Keratinocyte (primary cell): ENCODE measurements at regions not wholly inside any gene's neighbourhood (a gene's known extent, or its start where the extent isn't known, plus 50 kb on each side); places are given as distances from the start of the nearest gene placed in this dataset.
A peak's percentile ranks its signal among the peaks of the same experiment; 100 is the strongest.

Source experiments
- DNase-seq: peaks from one replicate; pipeline ENCODE4 v3.0.0-alpha.2; 2011; ENCODE audit warnings: low read depth, missing footprints, low spot score
- FAIRE-seq: peaks from 2 replicates; lab custom pipeline; 2011; peaks lifted over from hg19 to GRCh38; lab: Jason Lieb, UNC
- H2AFZ ChIP-seq: 2 replicates; pipeline ENCODE4 v1.6.0; 2012; ENCODE audit warnings: low read length, control low read depth, inconsistent platforms; ENCODE audit not compliant: control insufficient read depth
- H3K27ac ChIP-seq: 2 replicates; pipeline ENCODE4 v1.5.1; 2011; ENCODE audit warnings: low read length; ENCODE audit not compliant: control insufficient read depth, insufficient read depth
- H3K27me3 ChIP-seq: 3 replicates; pipeline ENCODE4 v1.6.0; 2011; ENCODE audit warnings: low read length; ENCODE audit not compliant: control insufficient read depth, insufficient read depth; ENCODE audit errors: extremely low read depth
- H3K36me3 ChIP-seq, 2 experiments: 2 replicates in 1 of 2; 3 replicates in 1 of 2; pipeline ENCODE4 v1.5.1; 2011; ENCODE audit warnings: low read length in 2 of 2, mild to moderate bottlenecking in 1 of 2; ENCODE audit not compliant: control insufficient read depth in 2 of 2, insufficient read depth in 2 of 2; ENCODE audit errors: extremely low read depth in 1 of 2
- H3K4me1 ChIP-seq: 3 replicates; pipeline ENCODE4 v1.5.1; 2011; ENCODE audit warnings: low read length; ENCODE audit not compliant: control insufficient read depth, insufficient read depth; ENCODE audit errors: extremely low read depth
- H3K4me2 ChIP-seq: 3 replicates; pipeline ENCODE4 v1.6.0; 2011; ENCODE audit warnings: low read depth, low read length; ENCODE audit not compliant: control insufficient read depth, insufficient read depth; ENCODE audit errors: extremely low read depth
- H3K4me3 ChIP-seq, 3 experiments: fragments of 200-600 bp in 1 of 3; sonication (generic) in 1 of 3; 2 replicates in 2 of 3; 3 replicates in 1 of 3; pipeline ENCODE4 v1.5.1; 2011 to 2016; ENCODE audit warnings: low read length in 3 of 3, mild to moderate bottlenecking in 3 of 3, control low read depth in 2 of 3, inconsistent platforms in 1 of 3, low read depth in 1 of 3, mixed read lengths in 1 of 3, mixed run types in 1 of 3, moderate library complexity in 1 of 3; ENCODE audit not compliant: control insufficient read depth in 2 of 3, insufficient read depth in 2 of 3; ENCODE audit errors: extremely low read depth in 1 of 3
- H3K79me2 ChIP-seq: 2 replicates; pipeline ENCODE4 v1.6.0; 2012; ENCODE audit warnings: low read length; ENCODE audit not compliant: control insufficient read depth, insufficient read depth
- H3K9ac ChIP-seq: 3 replicates; pipeline ENCODE4 v1.6.0; 2011; ENCODE audit warnings: low read length; ENCODE audit not compliant: control insufficient read depth, insufficient read depth; ENCODE audit errors: extremely low read depth
- H3K9me1 ChIP-seq: 3 replicates; pipeline ENCODE4 v1.6.0; 2011; ENCODE audit warnings: low read length; ENCODE audit not compliant: control insufficient read depth, insufficient read depth; ENCODE audit errors: extremely low read depth
- H3K9me3 ChIP-seq: 2 replicates; pipeline ENCODE4 v1.5.1; 2012; ENCODE audit warnings: low read depth, low read length; ENCODE audit not compliant: control insufficient read depth
- H4K20me1 ChIP-seq: 3 replicates; pipeline ENCODE4 v1.6.0; 2011; ENCODE audit warnings: low read length; ENCODE audit not compliant: control insufficient read depth, insufficient read depth; ENCODE audit errors: extremely low read depth
- EZH2 ChIP-seq: IDR thresholded peaks from one replicate; pipeline ENCODE4 v1.6.1; 2012; ENCODE audit warnings: inconsistent platforms, mild to moderate bottlenecking, low read length, moderate library complexity
- dilution Hi-C: fragments of 300-500 bp; cut with MboI; formaldehyde crosslinking; loops from one replicate; pipeline ENCODE4 v1.7.0; 2020; ENCODE audit warnings: low sequenced_read_pairs; ENCODE audit not compliant: extremely low pct_ligation_motif_present
- TF ChIP-seq, protein P1 (sequence below), 3 experiments: IDR thresholded peaks in 1 of 3; conservative IDR thresholded peaks in 1 of 3; optimal IDR thresholded peaks in 1 of 3; 2 replicates in 2 of 3; 3 replicates in 1 of 3; pipeline versions ENCODE3 to v1.5.1; 2011; ENCODE audit warnings: low read length in 3 of 3, mild to moderate bottlenecking in 3 of 3, moderate library complexity in 2 of 3, control low read depth in 1 of 3, inconsistent platforms in 1 of 3; ENCODE audit not compliant: insufficient read depth in 2 of 3; ENCODE audit errors: extremely low read depth in 1 of 3

GRCh38 chr2:103991591-103991990 is 862.3 kb upstream of the POU3F3 start:
- no peak overlapping the region for H3K4me2 ChIP-seq
- no peaks in the 10 kb centered on the region for H3K9me3 ChIP-seq
- no peaks in the 10 kb centered on the region for H3K9me1 ChIP-seq
- TF ChIP-seq EZH2 = no peak
- TF ChIP-seq, protein P1, sequence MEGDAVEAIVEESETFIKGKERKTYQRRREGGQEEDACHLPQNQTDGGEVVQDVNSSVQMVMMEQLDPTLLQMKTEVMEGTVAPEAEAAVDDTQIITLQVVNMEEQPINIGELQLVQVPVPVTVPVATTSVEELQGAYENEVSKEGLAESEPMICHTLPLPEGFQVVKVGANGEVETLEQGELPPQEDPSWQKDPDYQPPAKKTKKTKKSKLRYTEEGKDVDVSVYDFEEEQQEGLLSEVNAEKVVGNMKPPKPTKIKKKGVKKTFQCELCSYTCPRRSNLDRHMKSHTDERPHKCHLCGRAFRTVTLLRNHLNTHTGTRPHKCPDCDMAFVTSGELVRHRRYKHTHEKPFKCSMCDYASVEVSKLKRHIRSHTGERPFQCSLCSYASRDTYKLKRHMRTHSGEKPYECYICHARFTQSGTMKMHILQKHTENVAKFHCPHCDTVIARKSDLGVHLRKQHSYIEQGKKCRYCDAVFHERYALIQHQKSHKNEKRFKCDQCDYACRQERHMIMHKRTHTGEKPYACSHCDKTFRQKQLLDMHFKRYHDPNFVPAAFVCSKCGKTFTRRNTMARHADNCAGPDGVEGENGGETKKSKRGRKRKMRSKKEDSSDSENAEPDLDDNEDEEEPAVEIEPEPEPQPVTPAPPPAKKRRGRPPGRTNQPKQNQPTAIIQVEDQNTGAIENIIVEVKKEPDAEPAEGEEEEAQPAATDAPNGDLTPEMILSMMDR (optimal IDR thresholded peaks at IDR 0.05 in 1 of 3, IDR thresholded peaks at IDR 0.05 in 1 of 3, conservative IDR thresholded peaks at IDR 0.05 in 1 of 3; ENCODE audit: extremely low read depth in 1 of 3, insufficient read depth in 2 of 3, low read length in 3 of 3) = peak in 1 of 3 experiments; percentile 20
- H3K36me3 ChIP-seq = no peaks in the 10 kb centered on the region
- H3K4me1 ChIP-seq = no peaks in the 10 kb centered on the region
- dilution Hi-C loops = no loop called here
- no peak overlapping the region for H3K27ac ChIP-seq
- H4K20me1 ChIP-seq = no peaks in the 10 kb centered on the region
- DNase-seq (no peak), FAIRE-seq (no peak)
- no peaks in the 10 kb centered on the region for H3K27me3 ChIP-seq
- no peak overlapping the region for H3K4me3 ChIP-seq
- H2AFZ ChIP-seq = no peak overlapping the region
- no peaks in the 10 kb centered on the region for H3K79me2 ChIP-seq
- no peak overlapping the region for H3K9ac ChIP-seq

- no peaks in the 10 kb centered on the region for H3K9me1 ChIP-seq
- no peak for DNase-seq
- no peak overlapping the region for H3K27ac ChIP-seq
- H3K27me3 ChIP-seq = no peaks in the 10 kb centered on the region
- no peaks in the 10 kb centered on the region for H3K9me3 ChIP-seq
- H3K4me2 ChIP-seq = no peak overlapping the region
- dilution Hi-C loops = no loop called here
- H3K79me2 ChIP-seq = no peaks in the 10 kb centered on the region
- TF ChIP-seq, protein P1 (optimal IDR thresholded peaks at IDR 0.05 in 1 of 3, IDR thresholded peaks at IDR 0.05 in 1 of 3, conservative IDR thresholded peaks at IDR 0.05 in 1 of 3; ENCODE audit: extremely low read depth in 1 of 3, insufficient read depth in 2 of 3, low read length in 3 of 3) = no peak
- no peak for TF ChIP-seq EZH2
- no peaks in the 10 kb centered on the region for H3K36me3 ChIP-seq
- H4K20me1 ChIP-seq = no peaks in the 10 kb centered on the region
- no peak overlapping the region for H3K9ac ChIP-seq
- no peaks in the 10 kb centered on the region for H3K4me1 ChIP-seq
- no peak overlapping the region for H3K4me3 ChIP-seq
- no peak for FAIRE-seq
- no peak overlapping the region for H2AFZ ChIP-seq
Observed at GRCh38 chr2:104004821-104005220, 849.1 kb upstream of the POU3F3 start.
